ENCODE measurements at regions not wholly inside any gene's neighbourhood (a gene's known extent, or its start where the extent isn't known, plus 50 kb on each side); places are given as distances from the start of the nearest gene placed in this dataset.

DNA sequence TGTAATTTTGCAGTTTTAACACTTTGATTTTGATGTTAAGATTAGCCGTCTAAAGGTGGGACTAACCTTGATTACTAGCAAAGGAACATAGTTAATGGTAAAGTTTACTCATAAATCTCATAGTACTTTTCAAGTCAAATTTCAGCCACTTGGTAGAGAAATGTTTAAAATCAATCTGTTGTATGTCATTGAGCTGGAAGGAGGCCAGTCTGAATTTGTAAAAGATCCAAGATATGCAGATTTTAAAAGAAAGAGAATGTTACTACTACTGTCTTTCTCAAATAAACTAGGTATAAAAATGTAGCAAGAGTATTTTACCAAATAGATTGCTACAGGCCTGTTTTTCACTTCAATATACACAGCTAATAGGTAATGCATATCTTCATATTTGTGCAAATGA lies 600.8 kb upstream of the SEL1L start:
- TF ChIP-seq CTCF (IDR thresholded peaks at IDR 0.05; ENCODE audit: insufficient read depth, low read length) (no peak), GABPA (IDR thresholded peaks at IDR 0.05; ENCODE audit: low read depth) (no peak), POLR2AphosphoS5 (IDR thresholded peaks at IDR 0.05; ENCODE audit: low read depth) (no peak), REST (IDR thresholded peaks at IDR 0.05; ENCODE audit: insufficient replicate concordance, low read depth) (no peak)
